H1 (cell line): ENCODE measurements at regions not wholly inside any gene's neighbourhood (a gene's known extent, or its start where the extent isn't known, plus 50 kb on each side); places are given as distances from the start of the nearest gene placed in this dataset.

Experiments
- CHD2 ChIP-seq: IDR thresholded peaks from 2 replicates; pipeline ENCODE4 v1.6.1; 2012; ENCODE audit warnings: low read length, improper control_type of control experiment
- SIX5 ChIP-seq: IDR thresholded peaks from 2 replicates; pipeline ENCODE4 v1.6.1; 2011; ENCODE audit warnings: mild to moderate bottlenecking, low read depth, low read length
- TBP ChIP-seq: IDR thresholded peaks from 2 replicates; pipeline ENCODE4 v1.6.1; 2011; ENCODE audit warnings: low read depth, low read length, improper control_type of control experiment

GRCh38 chr3:79954756-79955155 is 187.0 kb upstream of the ROBO1 start (continued):
- no peak for TF ChIP-seq TBP
- TF ChIP-seq SIX5, result no peak
- no peak for TF ChIP-seq CHD2
